DOHH2 (cell line): ENCODE measurements at regions not wholly inside any gene's neighbourhood (a gene's known extent, or its start where the extent isn't known, plus 50 kb on each side); places are given as distances from the start of the nearest gene placed in this dataset.

Source experiments
- H3F3A ChIP-seq: fragments of 200-600 bp; sonication (generic), shearing (Covaris generic); 2 replicates; pipeline ENCODE4 v1.6.0; 2016; ENCODE audit warnings: antibody characterized with exemption, mild to moderate bottlenecking; ENCODE audit not compliant: control insufficient read depth, insufficient read depth
- H3K27ac ChIP-seq: fragments of 200-600 bp; sonication (generic); 2 replicates; pipeline ENCODE4 v1.5.1; 2014; ENCODE audit warnings: low read depth, mild to moderate bottlenecking, low read length, moderate library complexity
- H3K27me3 ChIP-seq: fragments of 200-600 bp; sonication (generic); 2 replicates; pipeline ENCODE4 v1.6.1; 2014; ENCODE audit warnings: mild to moderate bottlenecking, low read length, mixed read lengths; ENCODE audit not compliant: control insufficient read depth
- H3K36me3 ChIP-seq: fragments of 200-600 bp; sonication (generic); 2 replicates; pipeline ENCODE4 v1.6.1; 2014; ENCODE audit warnings: mild to moderate bottlenecking, low read length, moderate library complexity, mixed read lengths; ENCODE audit not compliant: control insufficient read depth
- H3K4me1 ChIP-seq: fragments of 200-600 bp; sonication (generic); 2 replicates; pipeline ENCODE4 v1.6.1; 2014; ENCODE audit warnings: mild to moderate bottlenecking, low read length, mixed read lengths; ENCODE audit not compliant: control insufficient read depth
- H3K4me2 ChIP-seq: fragments of 200-600 bp; sonication (generic); 2 replicates; pipeline ENCODE4 v1.6.0; 2014; ENCODE audit warnings: mild to moderate bottlenecking, low read length, moderate library complexity
- H3K4me3 ChIP-seq: fragments of 200-600 bp; sonication (generic); 2 replicates; pipeline ENCODE4 v1.5.1; 2014; ENCODE audit warnings: mild to moderate bottlenecking, low read length, mixed read lengths
- H3K79me2 ChIP-seq: fragments of 200-600 bp; sonication (generic); 2 replicates; pipeline ENCODE4 v1.6.1; 2014; ENCODE audit warnings: mild to moderate bottlenecking, low read length, mixed read lengths; ENCODE audit not compliant: control insufficient read depth
- H3K9me2 ChIP-seq: fragments of 200-600 bp; sonication (generic); replicated peaks from 2 replicates; pipeline ENCODE4 v1.6.1; 2014; ENCODE audit warnings: mild to moderate bottlenecking, low read length, mixed read lengths; ENCODE audit not compliant: control insufficient read depth
- H3K9me3 ChIP-seq: fragments of 200-600 bp; sonication (generic); 2 replicates; pipeline ENCODE4 v1.6.1; 2014; ENCODE audit warnings: antibody characterized with exemption, low read length, mixed read lengths; ENCODE audit not compliant: control insufficient read depth, insufficient read depth
- H4K20me1 ChIP-seq: fragments of 200-600 bp; sonication (generic); 2 replicates; pipeline ENCODE4 v1.6.0; 2014; ENCODE audit warnings: low read depth, mild to moderate bottlenecking, antibody characterized with exemption, low read length, moderate library complexity; ENCODE audit not compliant: control insufficient read depth, insufficient read depth
- EZH2phosphoT487 ChIP-seq: fragments of 200-600 bp; sonication (generic); IDR thresholded peaks from 2 replicates; pipeline ENCODE4 v1.6.1; 2017; ENCODE audit warnings: borderline replicate concordance, mild to moderate bottlenecking, antibody characterized with exemption, low read length, moderate library complexity, mixed read lengths
- TF ChIP-seq, protein P1 (sequence below): fragments of 200-600 bp; sonication (generic); IDR thresholded peaks from one replicate; pipeline ENCODE4 v1.5.1; 2014; ENCODE audit warnings: antibody characterized with exemption, mild to moderate bottlenecking, low read depth, low read length; ENCODE audit not compliant: poor library complexity, severe bottlenecking

DNA sequence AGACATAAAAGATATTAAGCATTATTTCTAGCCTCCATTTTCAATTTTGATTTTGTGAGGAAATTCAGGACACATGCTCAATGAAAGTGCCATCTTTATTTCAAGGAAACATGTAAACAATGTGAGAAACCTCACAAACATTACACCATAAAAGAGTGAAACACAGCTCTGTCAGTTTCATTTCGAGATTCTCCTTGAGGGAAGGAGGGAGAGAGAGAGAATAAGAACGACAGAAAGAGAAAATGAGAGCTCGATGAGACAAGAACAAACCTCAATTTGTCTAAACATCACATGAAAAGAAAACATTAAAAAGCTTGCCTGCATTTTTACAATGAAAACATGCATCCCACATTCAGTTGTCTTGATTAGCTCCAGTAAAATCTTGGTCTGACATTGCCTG lies 553.5 kb upstream of the MEF2C start:
- no peaks in the 10 kb centered on the region for H3K27me3 ChIP-seq
- no peaks in the 10 kb centered on the region for H3F3A ChIP-seq
- no peak for TF ChIP-seq EZH2phosphoT487
- TF ChIP-seq, protein P1, sequence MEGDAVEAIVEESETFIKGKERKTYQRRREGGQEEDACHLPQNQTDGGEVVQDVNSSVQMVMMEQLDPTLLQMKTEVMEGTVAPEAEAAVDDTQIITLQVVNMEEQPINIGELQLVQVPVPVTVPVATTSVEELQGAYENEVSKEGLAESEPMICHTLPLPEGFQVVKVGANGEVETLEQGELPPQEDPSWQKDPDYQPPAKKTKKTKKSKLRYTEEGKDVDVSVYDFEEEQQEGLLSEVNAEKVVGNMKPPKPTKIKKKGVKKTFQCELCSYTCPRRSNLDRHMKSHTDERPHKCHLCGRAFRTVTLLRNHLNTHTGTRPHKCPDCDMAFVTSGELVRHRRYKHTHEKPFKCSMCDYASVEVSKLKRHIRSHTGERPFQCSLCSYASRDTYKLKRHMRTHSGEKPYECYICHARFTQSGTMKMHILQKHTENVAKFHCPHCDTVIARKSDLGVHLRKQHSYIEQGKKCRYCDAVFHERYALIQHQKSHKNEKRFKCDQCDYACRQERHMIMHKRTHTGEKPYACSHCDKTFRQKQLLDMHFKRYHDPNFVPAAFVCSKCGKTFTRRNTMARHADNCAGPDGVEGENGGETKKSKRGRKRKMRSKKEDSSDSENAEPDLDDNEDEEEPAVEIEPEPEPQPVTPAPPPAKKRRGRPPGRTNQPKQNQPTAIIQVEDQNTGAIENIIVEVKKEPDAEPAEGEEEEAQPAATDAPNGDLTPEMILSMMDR = no peak
- no peaks in the 10 kb centered on the region; the same call in 1 of the 2 replicates for H3K4me1 ChIP-seq
- H3K36me3 ChIP-seq = no peaks in the 10 kb centered on the region
- no peaks in the 10 kb centered on the region for H3K79me2 ChIP-seq
- H3K9me2 ChIP-seq = no peaks in the 10 kb centered on the region; the same call in 1 of the 2 replicates
- no peaks in the 10 kb centered on the region for H3K9me3 ChIP-seq
- 0 out of 2 replicates have a peak overlapping the region, but pooled peaks have one; percentile 2 for H3K4me2 ChIP-seq
- no peaks in the 10 kb centered on the region for H4K20me1 ChIP-seq
- H3K27ac ChIP-seq = no peak overlapping the region
- H3K4me3 ChIP-seq = no peak overlapping the region

DNA sequence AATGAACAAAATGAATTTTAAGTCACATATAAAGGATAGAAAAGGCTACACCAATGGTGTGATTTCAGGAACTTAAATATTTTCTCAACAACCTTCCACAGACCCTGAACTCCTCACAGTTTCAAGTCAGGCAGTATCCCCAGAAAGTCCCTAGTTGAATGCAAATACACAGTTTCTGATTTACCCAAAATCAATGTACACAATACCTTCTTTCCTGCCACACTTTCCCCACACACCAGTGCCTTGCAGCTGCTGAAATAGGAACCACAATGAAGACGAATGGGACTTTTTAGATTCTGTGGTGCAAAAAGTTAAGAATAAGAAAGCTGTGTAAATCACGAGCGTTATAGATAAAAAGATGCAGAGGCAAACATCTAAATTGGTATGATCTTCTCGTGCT lies 552.4 kb upstream of the MEF2C start:
- Histone ChIP-seq H3K27me3 (no peaks in the 10 kb centered on the region), H3F3A (no peaks in the 10 kb centered on the region), H3K4me1 (no peaks in the 10 kb centered on the region), H3K4me2 (no peak overlapping the region), H3K36me3 (no peaks in the 10 kb centered on the region), H3K9me3 (no peaks in the 10 kb centered on the region), H3K27ac (no peak overlapping the region), H4K20me1 (no peaks in the 10 kb centered on the region), H3K9me2 (no peaks in the 10 kb centered on the region; the same call in 1 of the 2 replicates), H3K79me2 (no peaks in the 10 kb centered on the region), H3K4me3 (no peak overlapping the region)
- no peak for TF ChIP-seq EZH2phosphoT487
- TF ChIP-seq, protein P1 = no peak

DNA sequence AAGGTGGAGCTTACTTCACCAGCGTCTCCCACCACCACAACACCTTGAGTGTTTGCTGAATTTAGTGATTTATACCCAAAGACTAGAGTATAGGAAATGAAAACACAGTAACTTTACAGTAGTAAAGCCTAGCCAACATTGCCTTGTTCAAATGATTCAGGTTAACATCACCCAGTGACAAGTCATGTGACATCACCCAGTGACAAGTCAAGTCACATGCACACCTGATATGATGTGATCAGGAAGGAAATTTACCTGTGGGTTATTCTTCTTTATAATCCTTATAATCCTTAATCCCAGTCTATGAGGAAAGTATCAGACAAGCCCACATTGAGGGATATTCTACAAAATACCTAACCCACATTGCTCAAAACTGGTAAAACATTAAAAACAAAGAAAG lies 545.6 kb upstream of the MEF2C start:
- no peaks in the 10 kb centered on the region for H4K20me1 ChIP-seq
- H3K27me3 ChIP-seq = no peaks in the 10 kb centered on the region
- no peaks in the 10 kb centered on the region; the same call in 1 of the 2 replicates for H3K9me2 ChIP-seq
- no peaks in the 10 kb centered on the region for H3K36me3 ChIP-seq
- no peaks in the 10 kb centered on the region for H3F3A ChIP-seq
- H3K9me3 ChIP-seq = no peaks in the 10 kb centered on the region
- no peaks in the 10 kb centered on the region for H3K4me1 ChIP-seq
- no peak overlapping the region for H3K27ac ChIP-seq
- no peak overlapping the region for H3K4me3 ChIP-seq
- TF ChIP-seq, protein P1 = no peak
- TF ChIP-seq EZH2phosphoT487 = no peak
- H3K4me2 ChIP-seq = no peak overlapping the region
- no peaks in the 10 kb centered on the region for H3K79me2 ChIP-seq
